DOHH2 (cell line): ENCODE measurements at regions not wholly inside any gene's neighbourhood (a gene's known extent, or its start where the extent isn't known, plus 50 kb on each side); places are given as distances from the start of the nearest gene placed in this dataset.
A peak's percentile ranks its signal among the peaks of the same experiment; 100 is the strongest.

Experiments
- H3F3A ChIP-seq: fragments of 200-600 bp; sonication (generic), shearing (Covaris generic); 2 replicates; pipeline ENCODE4 v1.6.0; 2016; ENCODE audit warnings: antibody characterized with exemption, mild to moderate bottlenecking; ENCODE audit not compliant: control insufficient read depth, insufficient read depth
- H3K27ac ChIP-seq: fragments of 200-600 bp; sonication (generic); 2 replicates; pipeline ENCODE4 v1.5.1; 2014; ENCODE audit warnings: low read depth, mild to moderate bottlenecking, low read length, moderate library complexity
- H3K27me3 ChIP-seq: fragments of 200-600 bp; sonication (generic); 2 replicates; pipeline ENCODE4 v1.6.1; 2014; ENCODE audit warnings: mild to moderate bottlenecking, low read length, mixed read lengths; ENCODE audit not compliant: control insufficient read depth
- H3K36me3 ChIP-seq: fragments of 200-600 bp; sonication (generic); 2 replicates; pipeline ENCODE4 v1.6.1; 2014; ENCODE audit warnings: mild to moderate bottlenecking, low read length, moderate library complexity, mixed read lengths; ENCODE audit not compliant: control insufficient read depth
- H3K4me1 ChIP-seq: fragments of 200-600 bp; sonication (generic); 2 replicates; pipeline ENCODE4 v1.6.1; 2014; ENCODE audit warnings: mild to moderate bottlenecking, low read length, mixed read lengths; ENCODE audit not compliant: control insufficient read depth
- H3K4me2 ChIP-seq: fragments of 200-600 bp; sonication (generic); 2 replicates; pipeline ENCODE4 v1.6.0; 2014; ENCODE audit warnings: mild to moderate bottlenecking, low read length, moderate library complexity
- H3K4me3 ChIP-seq: fragments of 200-600 bp; sonication (generic); 2 replicates; pipeline ENCODE4 v1.5.1; 2014; ENCODE audit warnings: mild to moderate bottlenecking, low read length, mixed read lengths
- H3K79me2 ChIP-seq: fragments of 200-600 bp; sonication (generic); 2 replicates; pipeline ENCODE4 v1.6.1; 2014; ENCODE audit warnings: mild to moderate bottlenecking, low read length, mixed read lengths; ENCODE audit not compliant: control insufficient read depth
- H3K9me2 ChIP-seq: fragments of 200-600 bp; sonication (generic); replicated peaks from 2 replicates; pipeline ENCODE4 v1.6.1; 2014; ENCODE audit warnings: mild to moderate bottlenecking, low read length, mixed read lengths; ENCODE audit not compliant: control insufficient read depth
- H3K9me3 ChIP-seq: fragments of 200-600 bp; sonication (generic); 2 replicates; pipeline ENCODE4 v1.6.1; 2014; ENCODE audit warnings: antibody characterized with exemption, low read length, mixed read lengths; ENCODE audit not compliant: control insufficient read depth, insufficient read depth
- H4K20me1 ChIP-seq: fragments of 200-600 bp; sonication (generic); 2 replicates; pipeline ENCODE4 v1.6.0; 2014; ENCODE audit warnings: low read depth, mild to moderate bottlenecking, antibody characterized with exemption, low read length, moderate library complexity; ENCODE audit not compliant: control insufficient read depth, insufficient read depth
- CTCF ChIP-seq: fragments of 200-600 bp; sonication (generic); IDR thresholded peaks from one replicate; pipeline ENCODE4 v1.5.1; 2014; ENCODE audit warnings: antibody characterized with exemption, mild to moderate bottlenecking, low read depth, low read length; ENCODE audit not compliant: poor library complexity, severe bottlenecking
- EZH2phosphoT487 ChIP-seq: fragments of 200-600 bp; sonication (generic); IDR thresholded peaks from 2 replicates; pipeline ENCODE4 v1.6.1; 2017; ENCODE audit warnings: borderline replicate concordance, mild to moderate bottlenecking, antibody characterized with exemption, low read length, moderate library complexity, mixed read lengths

GRCh38 chr12:47394070-47394469 is 311.8 kb downstream of the RPAP3 start:
- Histone ChIP-seq H3K4me3 (no peak overlapping the region), H3K9me3 (no peaks in the 10 kb centered on the region; the same call in 1 of the 2 replicates), H3K36me3 (no peaks in the 10 kb centered on the region), H4K20me1 (no peaks in the 10 kb centered on the region), H3F3A (no peaks in the 10 kb centered on the region), H3K27me3 (peaks cover 5% of the 10 kb centered on the region), H3K4me1 (peaks cover 35% of the 10 kb centered on the region), H3K4me2 (no peak overlapping the region), H3K79me2 (no peaks in the 10 kb centered on the region), H3K27ac (no peak overlapping the region), H3K9me2 (no peaks in the 10 kb centered on the region)
- TF ChIP-seq EZH2phosphoT487: no peak
- TF ChIP-seq CTCF: no peak

GRCh38 chr12:47393403-47393790 is 312.4 kb downstream of the RPAP3 start:
- Histone ChIP-seq H3K9me2 (no peaks in the 10 kb centered on the region), H3K27ac (no peak overlapping the region), H3K4me3 (no peak overlapping the region), H3K36me3 (no peaks in the 10 kb centered on the region), H4K20me1 (no peaks in the 10 kb centered on the region), H3K27me3 (peaks cover 12% of the 10 kb centered on the region), H3K4me1 (peaks cover 35% of the 10 kb centered on the region), H3K9me3 (no peaks in the 10 kb centered on the region; the same call in 1 of the 2 replicates), H3K4me2 (peak overlapping the region; percentile 46), H3K79me2 (no peaks in the 10 kb centered on the region), H3F3A (no peaks in the 10 kb centered on the region)
- TF ChIP-seq CTCF (no peak), EZH2phosphoT487 (no peak)

GRCh38 chr12:47391566-47391965 is 311.8 kb upstream of the AMIGO2 start:
- Histone ChIP-seq H3K79me2 (no peaks in the 10 kb centered on the region), H3K9me2 (no peaks in the 10 kb centered on the region), H4K20me1 (no peaks in the 10 kb centered on the region), H3K4me3 (no peak overlapping the region), H3K9me3 (no peaks in the 10 kb centered on the region), H3K36me3 (no peaks in the 10 kb centered on the region), H3K4me1 (peaks cover 33% of the 10 kb centered on the region), H3K27ac (no peak overlapping the region), H3K4me2 (no peak overlapping the region; the same call in 1 of the 2 replicates), H3F3A (no peaks in the 10 kb centered on the region), H3K27me3 (peaks cover 20% of the 10 kb centered on the region)
- TF ChIP-seq EZH2phosphoT487: no peak
- no peak for TF ChIP-seq CTCF
